Mesenchymal stem cell (in vitro differentiated cells and primary cell): ENCODE measurements at regions not wholly inside any gene's neighbourhood (a gene's known extent, or its start where the extent isn't known, plus 50 kb on each side); places are given as distances from the start of the nearest gene placed in this dataset.

Experiments
- DNase-seq: peaks from one replicate; pipeline ENCODE4 v3.0.0-alpha.2; 2013
- H2AFZ ChIP-seq: one replicate; pipeline ENCODE4 v1.6.1; 2013; ENCODE audit warnings: low read depth, mild to moderate bottlenecking, control low read depth, inconsistent platforms, low read length, moderate library complexity
- H2AK5ac ChIP-seq: 2 replicates; pipeline ENCODE4 v1.6.1; 2013; ENCODE audit warnings: low read length, moderate library complexity, mild to moderate bottlenecking, inconsistent platforms; ENCODE audit not compliant: severe bottlenecking
- H2BK120ac ChIP-seq: one replicate; pipeline ENCODE4 v1.6.1; 2013; ENCODE audit warnings: low read depth, mild to moderate bottlenecking, inconsistent platforms, low read length, moderate library complexity
- H2BK12ac ChIP-seq, 2 experiments: one replicate each; pipeline ENCODE4 v1.6.1; 2013; ENCODE audit warnings: inconsistent platforms in 2 of 2, low read length in 2 of 2, mild to moderate bottlenecking in 2 of 2, moderate library complexity in 2 of 2, control low read depth in 1 of 2
- H2BK15ac ChIP-seq: one replicate; pipeline ENCODE4 v1.6.1; 2013; ENCODE audit warnings: mild to moderate bottlenecking, low read depth, inconsistent platforms; ENCODE audit not compliant: poor library complexity, severe bottlenecking
- H2BK5ac ChIP-seq: 2 replicates; pipeline ENCODE4 v1.6.1; 2013; ENCODE audit warnings: low read depth, mild to moderate bottlenecking, low read length, control low read depth, inconsistent platforms; ENCODE audit not compliant: poor library complexity, severe bottlenecking
- H3K14ac ChIP-seq, 2 experiments: one replicate each; pipeline ENCODE4 v1.6.1; 2013; ENCODE audit warnings: inconsistent platforms in 2 of 2, low read length in 2 of 2, control low read depth in 1 of 2, mild to moderate bottlenecking in 1 of 2, moderate library complexity in 1 of 2
- H3K18ac ChIP-seq, 2 experiments: one replicate each; pipeline ENCODE4 v1.6.1; 2013; ENCODE audit warnings: inconsistent platforms in 2 of 2, low read length in 2 of 2, control low read depth in 1 of 2, low read depth in 1 of 2, mild to moderate bottlenecking in 1 of 2
- H3K23ac ChIP-seq, 2 experiments: one replicate each; pipeline ENCODE4 v1.6.1; 2013; ENCODE audit warnings: inconsistent platforms in 2 of 2, low read length in 2 of 2, mild to moderate bottlenecking in 2 of 2, moderate library complexity in 2 of 2, control low read depth in 1 of 2
- H3K27ac ChIP-seq: 2 replicates; pipeline ENCODE4 v1.5.1; 2013; ENCODE audit warnings: mild to moderate bottlenecking, moderate library complexity, low read length, control low read depth, inconsistent platforms; ENCODE audit not compliant: poor library complexity, severe bottlenecking
- H3K27me3 ChIP-seq, 2 experiments: 2 replicates each; pipeline versions ENCODE4 v1.6.1 to v1.7.0; 2013; ENCODE audit warnings: low read length in 2 of 2, mild to moderate bottlenecking in 2 of 2, moderate library complexity in 2 of 2, control low read depth in 1 of 2, inconsistent platforms in 1 of 2; ENCODE audit not compliant: control insufficient read depth in 1 of 2, insufficient read depth in 1 of 2
- H3K36me3 ChIP-seq, 2 experiments: 2 replicates each; pipeline versions ENCODE4 v1.6.1 to v1.7.0; 2013; ENCODE audit warnings: low read length in 2 of 2, control low read depth in 1 of 2, inconsistent platforms in 1 of 2, low read depth in 1 of 2, mild to moderate bottlenecking in 1 of 2; ENCODE audit not compliant: insufficient read depth in 2 of 2, control insufficient read depth in 1 of 2
- H3K4ac ChIP-seq, 2 experiments: one replicate each; pipeline ENCODE4 v1.6.1; 2013; ENCODE audit warnings: inconsistent platforms in 2 of 2, low read length in 2 of 2, mild to moderate bottlenecking in 2 of 2, moderate library complexity in 2 of 2, control low read depth in 1 of 2, low read depth in 1 of 2
- H3K4me1 ChIP-seq: 2 replicates; pipeline ENCODE4 v1.6.1; 2013; ENCODE audit warnings: low read depth, low read length, control low read depth; ENCODE audit not compliant: control insufficient read depth, insufficient read depth
- H3K4me2 ChIP-seq: 2 replicates; pipeline ENCODE4 v1.6.1; 2013; ENCODE audit warnings: low read length, mild to moderate bottlenecking, inconsistent platforms; ENCODE audit not compliant: poor library complexity, severe bottlenecking
- H3K4me3 ChIP-seq, 2 experiments: 2 replicates each; pipeline versions ENCODE4 v1.5.1 to v1.7.0; 2013; ENCODE audit warnings: low read length in 2 of 2, mild to moderate bottlenecking in 2 of 2, control low read depth in 1 of 2, low read depth in 1 of 2; ENCODE audit not compliant: insufficient read depth in 1 of 2
- H3K79me1 ChIP-seq: replicated peaks from 2 replicates; pipeline ENCODE4 v1.6.1; 2013; ENCODE audit warnings: mild to moderate bottlenecking, control low read depth, low read length, inconsistent platforms; ENCODE audit not compliant: poor library complexity, severe bottlenecking
- H3K9ac ChIP-seq: 2 replicates; pipeline ENCODE4 v1.7.0; 2013; ENCODE audit warnings: mild to moderate bottlenecking, low read length, moderate library complexity
- H3K9me3 ChIP-seq: 2 replicates; pipeline ENCODE4 v1.7.0; 2013; ENCODE audit warnings: mild to moderate bottlenecking, low read length; ENCODE audit not compliant: control insufficient read depth
- H4K8ac ChIP-seq: one replicate; pipeline ENCODE4 v1.6.1; 2013; ENCODE audit warnings: inconsistent platforms, mild to moderate bottlenecking, low read length, moderate library complexity
- H4K91ac ChIP-seq: one replicate; pipeline ENCODE4 v1.6.1; 2013; ENCODE audit warnings: mild to moderate bottlenecking, low read length, inconsistent platforms
- WGBS: methylation state at CpG from one replicate; pipeline ENCODE4 v1.1.7; 2013; ENCODE audit warnings: mixed read lengths; 5-methylcytosine and 5-hydroxymethylcytosine counted together

DNA sequence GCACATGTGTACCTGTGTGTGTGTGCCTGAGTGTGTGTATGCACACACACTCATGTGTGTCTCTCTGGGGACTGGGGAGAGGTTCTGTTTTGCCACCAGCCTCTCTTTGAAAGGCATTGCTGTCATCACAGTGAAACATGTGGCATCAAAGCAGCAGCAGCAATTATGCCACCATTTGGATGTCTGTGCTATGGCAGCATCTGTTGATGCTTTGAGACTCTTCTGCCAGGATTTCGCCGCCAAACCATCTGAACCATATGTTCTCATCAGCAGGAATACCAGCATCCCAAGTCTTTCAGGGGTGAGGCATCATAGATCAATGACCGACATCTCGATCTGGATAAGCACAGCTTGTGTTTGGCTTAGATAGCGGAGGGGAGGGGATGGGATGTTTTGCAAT is 168.6 kb downstream of the FAT3 start:
- Histone ChIP-seq H3K4me3 (no peak overlapping the region), H3K27me3 (peaks cover 0 to 6% of the 10 kb centered on the region in 2 experiments), H3K27ac (no peak overlapping the region), H4K8ac (no peak overlapping the region), H3K23ac (no peak overlapping the region), H3K4ac (no peak overlapping the region), H2BK15ac (no peak overlapping the region), H3K9ac (no peak overlapping the region), H2BK5ac (no peak overlapping the region), H2BK120ac (no peak overlapping the region), H2AFZ (no peak overlapping the region), H3K14ac (no peak overlapping the region), H3K4me2 (no peak overlapping the region), H3K79me1 (no peaks in the 10 kb centered on the region), H2BK12ac (no peak overlapping the region), H2AK5ac (no peak overlapping the region), H3K36me3 (no peaks in the 10 kb centered on the region), H3K4me1 (peaks cover 2% of the 10 kb centered on the region), H3K18ac (no peak overlapping the region), H3K9me3 (no peaks in the 10 kb centered on the region), H4K91ac (no peak overlapping the region)
- WGBS = 95% methylated on average over 5 of the region's 5 CpGs
- no peak for DNase-seq

GRCh38 chr11:92396133-92396532 is 171.5 kb downstream of the FAT3 start:
- no peak overlapping the region for H2BK15ac ChIP-seq
- no peaks in the 10 kb centered on the region for H3K27me3 ChIP-seq
- no peaks in the 10 kb centered on the region for H3K9me3 ChIP-seq
- no peak overlapping the region for H3K14ac ChIP-seq
- no peak overlapping the region for H3K4me3 ChIP-seq
- H2AFZ ChIP-seq = no peak overlapping the region
- H2BK5ac ChIP-seq = no peak overlapping the region
- no peak overlapping the region for H3K23ac ChIP-seq
- H3K4me1 ChIP-seq = peaks cover 2% of the 10 kb centered on the region
- no peak overlapping the region for H2BK12ac ChIP-seq
- H2AK5ac ChIP-seq = peak overlapping the region; percentile 31
- no peak overlapping the region for H3K4me2 ChIP-seq
- H3K18ac ChIP-seq = no peak overlapping the region
- no peaks in the 10 kb centered on the region for H3K36me3 ChIP-seq
- H3K27ac ChIP-seq = peak overlapping the region; percentile 4
- H2BK120ac ChIP-seq = no peak overlapping the region
- H3K79me1 ChIP-seq = no peaks in the 10 kb centered on the region
- no peak overlapping the region for H3K4ac ChIP-seq
- DNase-seq = no peak
- no peak overlapping the region for H4K8ac ChIP-seq
- no peak overlapping the region for H4K91ac ChIP-seq
- H3K9ac ChIP-seq = no peak overlapping the region
- 88% methylated on average over 1 of the region's 1 CpG for WGBS

- no peak overlapping the region for H2AFZ ChIP-seq
- H3K27ac ChIP-seq = no peak overlapping the region
- H3K4me2 ChIP-seq = no peak overlapping the region
- WGBS = 85% methylated on average over 8 of the region's 9 CpGs
- no peak overlapping the region for H2BK5ac ChIP-seq
- peaks cover 2% of the 10 kb centered on the region for H3K4me1 ChIP-seq
- H3K36me3 ChIP-seq = no peaks in the 10 kb centered on the region
- no peak overlapping the region for H2BK15ac ChIP-seq
- H2AK5ac ChIP-seq = no peak overlapping the region
- H3K27me3 ChIP-seq = no peaks in the 10 kb centered on the region
- no peak overlapping the region for H4K91ac ChIP-seq
- no peak overlapping the region for H2BK120ac ChIP-seq
- no peak overlapping the region for H3K18ac ChIP-seq
- no peaks in the 10 kb centered on the region for H3K9me3 ChIP-seq
- H3K14ac ChIP-seq = no peak overlapping the region
- no peak overlapping the region for H3K23ac ChIP-seq
- no peak overlapping the region for H3K4me3 ChIP-seq
- no peaks in the 10 kb centered on the region for H3K79me1 ChIP-seq
- DNase-seq = no peak
- H3K9ac ChIP-seq = no peak overlapping the region
- H3K4ac ChIP-seq = no peak overlapping the region
- no peak overlapping the region for H2BK12ac ChIP-seq
- no peak overlapping the region for H4K8ac ChIP-seq
Measured at GRCh38 chr11:92397221-92397755, 172.7 kb downstream of the FAT3 start.

DNA sequence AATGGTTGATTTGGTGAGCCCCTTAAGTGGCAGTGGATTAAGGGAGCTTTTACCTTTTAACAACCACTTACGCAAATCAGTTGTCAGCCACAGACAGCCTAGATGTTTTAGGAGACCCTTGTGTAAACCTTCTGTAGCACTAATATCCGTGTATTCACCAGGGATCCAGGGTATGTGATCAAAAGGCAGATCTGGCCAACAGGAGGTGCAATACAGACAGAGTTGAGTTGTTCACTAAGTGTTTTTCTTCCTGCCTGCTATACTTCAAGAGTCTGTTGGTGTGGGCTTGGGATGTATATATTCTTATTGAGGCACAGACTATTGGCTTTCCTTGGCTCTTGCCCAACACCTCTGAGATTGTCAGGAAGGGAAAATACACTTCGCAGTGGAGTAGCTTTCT is 175.1 kb downstream of the FAT3 start:
- Histone ChIP-seq H4K8ac (no peak overlapping the region), H3K27me3 (no peaks in the 10 kb centered on the region), H3K4me3 (no peak overlapping the region), H3K4me1 (peaks cover 2% of the 10 kb centered on the region), H2BK12ac (no peak overlapping the region), H3K27ac (peak overlapping the region; percentile 37), H2AFZ (no peak overlapping the region), H3K4me2 (no peak overlapping the region), H2BK5ac (no peak overlapping the region), H2BK120ac (no peak overlapping the region), H3K4ac (no peak overlapping the region), H3K79me1 (no peaks in the 10 kb centered on the region), H3K18ac (no peak overlapping the region), H4K91ac (no peak overlapping the region), H2BK15ac (no peak overlapping the region), H3K9me3 (peaks cover 3% of the 10 kb centered on the region), H3K14ac (no peak overlapping the region), H2AK5ac (no peak overlapping the region), H3K9ac (no peak overlapping the region), H3K36me3 (no peaks in the 10 kb centered on the region), H3K23ac (no peak overlapping the region)
- DNase-seq = no peak
- 76% methylated on average over 2 of the region's 3 CpGs for WGBS
